Activated naive CD8-positive, alpha-beta T cell treated with anti-CD3 and anti-CD28 coated beads, Interleukin-2, amount 10 ng/mL, durations not matched to agents 7 days and 5 days (primary cell): ENCODE measurements at regions not wholly inside any gene's neighbourhood (a gene's known extent, or its start where the extent isn't known, plus 50 kb on each side); places are given as distances from the start of the nearest gene placed in this dataset.

Experiments used
- ATAC-seq: fragments of 150-1000 bp; cut with Tn5 transposase; one replicate; pipeline ENCODE4 v1.10.0; 2021; ENCODE audit warnings: low read depth, moderate library complexity
- POLR2A ChIA-PET: fragments of 350-600 bp; sonication (Branson Sonifier 250); formaldehyde crosslinking; loops from one replicate; lab custom pipeline; 2021; ENCODE audit warnings: antibody characterized with exemption; lab: Charles Lee
- DNase-seq: peaks from one replicate; pipeline ENCODE4 v3.0.0; 2021
- H3K27ac Mint-ChIP-seq: one replicate; pipeline ENCODE4 v1.8.0; 2022; ENCODE audit warnings: mild to moderate bottlenecking, mixed read lengths
- H3K27me3 Mint-ChIP-seq: one replicate; pipeline ENCODE4 v1.8.0; 2022; ENCODE audit warnings: mild to moderate bottlenecking, moderate library complexity, mixed read lengths
- H3K36me3 Mint-ChIP-seq: one replicate; pipeline ENCODE4 v1.8.0; 2021; ENCODE audit warnings: mild to moderate bottlenecking, mixed read lengths
- H3K4me1 Mint-ChIP-seq: one replicate; pipeline ENCODE4 v1.8.0; 2021; ENCODE audit warnings: mixed read lengths
- H3K4me3 Mint-ChIP-seq: one replicate; pipeline ENCODE4 v1.8.0; 2022; ENCODE audit warnings: mild to moderate bottlenecking, moderate library complexity, mixed read lengths
- H3K9me3 Mint-ChIP-seq: one replicate; pipeline ENCODE4 v1.8.0; 2021; ENCODE audit warnings: mixed read lengths

DNA sequence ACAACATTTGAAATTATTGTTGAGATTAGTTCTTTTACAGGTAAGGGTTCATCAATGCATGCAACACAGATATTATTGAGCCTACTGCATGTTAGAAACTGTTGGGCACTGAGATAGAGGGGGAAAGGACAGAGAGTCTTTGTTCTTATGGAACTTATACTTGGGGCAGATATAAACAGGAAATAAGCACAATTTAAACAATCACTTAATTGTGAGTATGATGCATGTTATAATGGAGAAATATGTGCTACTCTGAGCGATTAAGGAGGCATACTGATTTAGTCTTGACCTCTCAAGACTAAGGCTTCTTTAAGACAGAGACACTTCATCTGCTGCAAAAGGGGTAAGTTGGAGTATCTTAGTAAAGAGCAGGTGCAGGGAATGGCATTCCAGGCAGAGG is 593.3 kb downstream of the CCSER2 start:
- Mint-ChIP-seq H3K4me3 (no peak overlapping the region), H3K27ac (no peak overlapping the region), H3K4me1 (no peaks in the 10 kb centered on the region), H3K9me3 (peaks cover 1% of the 10 kb centered on the region), H3K36me3 (no peaks in the 10 kb centered on the region), H3K27me3 (no peaks in the 10 kb centered on the region)
- DNase-seq, result no peak
- POLR2A ChIA-PET, result no interaction called here
- no peak for ATAC-seq

DNA sequence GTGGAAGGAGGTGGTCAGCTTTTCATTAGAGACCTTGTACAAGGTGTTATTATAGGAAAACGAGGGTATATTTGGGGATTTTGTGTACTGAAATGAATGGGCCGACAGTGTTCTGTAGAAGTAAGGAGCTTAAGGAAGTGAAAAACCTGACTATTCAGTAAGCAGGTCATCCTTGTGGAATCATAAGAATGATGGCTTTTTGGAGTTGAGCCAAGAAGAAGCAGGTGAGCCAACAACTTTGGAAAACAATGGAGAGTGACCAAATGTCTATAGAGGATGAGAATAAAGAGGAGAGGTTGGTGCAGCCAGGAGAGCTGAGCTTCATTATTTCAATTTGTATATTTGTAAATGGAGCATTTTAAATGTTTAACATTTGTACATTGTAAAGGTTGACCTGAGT is 595.7 kb downstream of the CCSER2 start:
- no peaks in the 10 kb centered on the region for H3K27me3 Mint-ChIP-seq
- DNase-seq (no peak), ATAC-seq (no peak)
- no peak overlapping the region for H3K4me3 Mint-ChIP-seq
- H3K4me1 Mint-ChIP-seq, result no peaks in the 10 kb centered on the region
- H3K36me3 Mint-ChIP-seq, result no peaks in the 10 kb centered on the region
- POLR2A ChIA-PET, result no interaction called here
- no peak overlapping the region for H3K27ac Mint-ChIP-seq
- H3K9me3 Mint-ChIP-seq, result no peaks in the 10 kb centered on the region

DNA sequence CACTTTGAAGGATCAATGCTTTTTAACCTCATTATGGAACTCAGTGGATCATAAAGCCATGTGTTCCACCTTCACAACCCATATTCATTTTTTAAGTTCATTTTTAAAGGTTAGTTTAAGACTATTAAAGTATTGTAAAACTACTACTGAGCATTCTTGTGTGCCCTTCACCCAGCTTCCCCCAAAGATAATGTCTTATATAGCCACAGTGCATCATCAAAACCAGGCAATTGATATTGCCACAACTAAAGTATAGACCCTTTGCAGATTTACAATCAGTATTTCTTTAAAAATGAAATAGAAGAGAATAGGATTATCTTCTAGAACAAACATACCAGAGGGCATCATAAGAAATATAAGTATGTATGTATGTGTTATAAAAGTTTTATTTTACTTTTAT is 597.1 kb downstream of the CCSER2 start:
- H3K9me3 Mint-ChIP-seq, result no peaks in the 10 kb centered on the region
- DNase-seq, result no peak
- H3K27ac Mint-ChIP-seq, result no peak overlapping the region
- H3K4me1 Mint-ChIP-seq, result no peaks in the 10 kb centered on the region
- H3K4me3 Mint-ChIP-seq, result no peak overlapping the region
- no peaks in the 10 kb centered on the region for H3K36me3 Mint-ChIP-seq
- POLR2A ChIA-PET, result no interaction called here
- no peaks in the 10 kb centered on the region for H3K27me3 Mint-ChIP-seq
- no peak for ATAC-seq

DNA sequence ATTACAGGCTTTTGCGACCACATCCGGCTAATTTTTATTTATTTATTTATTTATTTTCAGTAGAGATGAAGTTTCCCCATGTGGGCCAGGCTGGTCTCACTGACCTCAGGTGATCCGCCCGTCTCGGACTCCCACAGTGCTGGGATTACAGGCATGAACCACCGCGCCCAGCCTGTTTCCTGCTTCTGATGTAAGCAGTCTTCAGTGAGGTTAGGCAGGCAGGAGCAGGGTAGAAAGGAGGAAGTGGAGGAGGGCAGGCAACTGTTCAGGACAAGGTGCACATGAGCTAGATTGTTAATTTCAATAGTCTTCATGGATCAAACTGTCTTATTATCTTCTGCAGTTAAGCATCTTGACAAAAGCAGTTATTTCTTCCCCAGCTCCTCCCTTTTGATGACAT is 605.0 kb downstream of the CCSER2 start:
- no peaks in the 10 kb centered on the region for H3K9me3 Mint-ChIP-seq
- H3K4me1 Mint-ChIP-seq, result peaks cover 2% of the 10 kb centered on the region
- ATAC-seq (no peak), DNase-seq (no peak)
- POLR2A ChIA-PET, result no interaction called here
- no peaks in the 10 kb centered on the region for H3K27me3 Mint-ChIP-seq
- H3K27ac Mint-ChIP-seq, result no peak overlapping the region
- H3K4me3 Mint-ChIP-seq, result no peak overlapping the region
- no peaks in the 10 kb centered on the region for H3K36me3 Mint-ChIP-seq

DNA sequence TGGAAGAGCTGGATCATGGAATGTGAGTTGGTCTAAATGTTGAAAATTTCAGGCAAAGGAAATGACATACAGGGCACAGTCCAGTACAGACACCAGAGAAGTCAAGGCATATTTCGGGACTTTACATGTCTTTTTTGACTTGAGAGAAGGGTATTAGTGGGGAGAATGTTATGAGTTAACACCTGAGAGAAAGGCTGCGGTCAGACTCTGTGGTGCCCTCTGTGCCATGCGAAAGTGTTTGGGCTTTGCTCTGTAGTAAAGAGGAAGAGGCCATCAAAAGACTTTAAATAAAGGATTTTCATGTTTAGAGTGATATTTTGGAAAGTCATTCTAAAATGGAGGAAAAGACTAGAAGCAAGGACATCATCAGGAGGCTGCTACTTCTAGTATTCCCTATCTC is 607.4 kb downstream of the CCSER2 start:
- no peak for ATAC-seq

DNA sequence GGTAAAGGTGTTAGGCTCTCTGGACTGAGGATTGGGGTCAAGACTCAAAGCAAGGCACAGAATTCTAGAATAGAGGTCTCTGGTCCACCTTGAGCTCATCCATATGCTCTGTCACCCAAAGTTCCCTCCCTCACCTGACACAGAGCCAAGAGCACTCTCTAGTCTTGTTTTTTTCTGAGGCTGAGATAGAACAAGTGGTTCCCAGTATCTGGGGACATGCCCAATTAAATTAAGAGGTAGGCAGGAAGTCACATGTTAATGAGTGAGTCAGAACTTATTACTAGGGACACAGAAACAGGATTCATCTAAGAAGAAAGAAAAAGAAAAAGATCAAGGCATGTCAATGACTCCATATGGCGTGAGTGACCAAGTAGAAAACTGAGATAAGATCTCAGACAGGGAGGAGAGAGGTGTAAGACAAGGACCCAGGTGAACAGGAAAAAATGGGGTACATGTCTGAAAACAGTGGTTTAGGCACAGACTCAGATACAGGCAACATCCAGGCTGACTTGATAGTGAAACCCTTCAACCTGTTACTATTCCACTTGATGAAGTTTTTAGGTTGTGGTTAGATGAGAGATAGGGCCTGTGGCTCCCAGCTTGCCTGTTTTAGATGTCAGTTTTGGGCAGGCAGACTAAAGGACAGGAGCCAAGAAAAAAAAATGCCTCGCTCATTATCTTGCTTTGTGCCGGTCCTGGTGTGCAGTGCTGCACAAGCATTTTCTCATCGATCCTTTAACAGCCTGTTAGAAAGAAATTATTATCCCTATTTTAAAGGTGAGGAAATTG is 609.9 kb downstream of the CCSER2 start:
- POLR2A ChIA-PET, result no interaction called here
- DNase-seq (no peak), ATAC-seq (no peak)
- Mint-ChIP-seq H3K4me1 (peaks cover 2% of the 10 kb centered on the region), H3K36me3 (no peaks in the 10 kb centered on the region), H3K4me3 (no peak overlapping the region), H3K27ac (no peak overlapping the region), H3K9me3 (no peaks in the 10 kb centered on the region), H3K27me3 (no peaks in the 10 kb centered on the region)

More for the DNA sequence above, 607.4 kb downstream of the CCSER2 start:
- no peaks in the 10 kb centered on the region for H3K9me3 Mint-ChIP-seq
- H3K27ac Mint-ChIP-seq, result no peak overlapping the region
- H3K4me1 Mint-ChIP-seq, result peaks cover 2% of the 10 kb centered on the region
- no peak overlapping the region for H3K4me3 Mint-ChIP-seq
- POLR2A ChIA-PET, result interaction anchor here (0.6 kb wide), 1 partner anchor 39 kb away, joined by 3 read pairs; no protein-coding TSS in a partner anchor
- H3K27me3 Mint-ChIP-seq, result no peaks in the 10 kb centered on the region
- no peak for DNase-seq
- H3K36me3 Mint-ChIP-seq, result no peaks in the 10 kb centered on the region

DNA sequence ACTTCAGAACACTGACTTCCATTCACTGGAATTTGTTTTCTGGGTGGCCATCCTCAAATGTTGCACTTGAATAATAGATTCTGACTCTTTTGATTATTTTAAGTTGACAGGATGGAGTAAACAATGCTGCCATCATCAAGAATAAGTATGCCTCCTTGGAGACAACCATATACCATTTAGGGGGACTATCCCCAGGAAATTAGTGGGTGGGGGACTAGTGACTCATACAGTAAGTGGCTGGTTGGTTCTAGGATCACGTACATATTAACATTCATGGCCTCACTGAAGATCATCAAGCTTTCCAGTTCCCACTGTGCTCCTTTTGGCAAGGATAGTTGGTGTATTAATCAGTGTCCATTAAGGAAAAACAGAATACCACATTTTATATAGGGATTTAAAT is 615.2 kb downstream of the CCSER2 start:
- Mint-ChIP-seq H3K27me3 (no peaks in the 10 kb centered on the region), H3K27ac (no peak overlapping the region), H3K4me1 (no peaks in the 10 kb centered on the region), H3K4me3 (no peak overlapping the region), H3K36me3 (no peaks in the 10 kb centered on the region), H3K9me3 (no peaks in the 10 kb centered on the region)
- POLR2A ChIA-PET, result no interaction called here
- no peak for ATAC-seq
- no peak for DNase-seq

DNA sequence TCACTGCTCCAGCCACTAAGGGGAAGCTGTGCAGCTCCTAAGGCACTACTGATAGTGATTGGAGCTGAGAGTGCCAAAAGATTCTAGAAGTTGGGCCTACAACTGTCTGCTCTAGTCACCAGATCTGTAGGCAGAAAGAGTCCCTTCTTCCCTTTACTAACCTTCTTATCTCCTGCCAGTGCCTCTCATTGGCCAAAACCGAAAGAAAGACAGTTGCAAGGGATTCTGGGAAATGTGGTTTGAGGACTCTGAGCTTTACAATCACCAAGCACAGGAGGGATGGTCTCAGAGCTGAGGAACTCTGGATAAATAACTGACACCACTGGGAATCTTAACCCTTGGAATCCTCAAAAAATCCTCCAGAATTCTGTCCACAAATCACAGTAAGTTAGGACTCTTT is 615.8 kb downstream of the CCSER2 start:
- ATAC-seq, result no peak
- no peaks in the 10 kb centered on the region for H3K27me3 Mint-ChIP-seq
- no peak for DNase-seq
- no peaks in the 10 kb centered on the region for H3K9me3 Mint-ChIP-seq
- H3K27ac Mint-ChIP-seq, result no peak overlapping the region
- no peaks in the 10 kb centered on the region for H3K4me1 Mint-ChIP-seq
- H3K4me3 Mint-ChIP-seq, result no peak overlapping the region
- H3K36me3 Mint-ChIP-seq, result no peaks in the 10 kb centered on the region
- POLR2A ChIA-PET, result no interaction called here

DNA sequence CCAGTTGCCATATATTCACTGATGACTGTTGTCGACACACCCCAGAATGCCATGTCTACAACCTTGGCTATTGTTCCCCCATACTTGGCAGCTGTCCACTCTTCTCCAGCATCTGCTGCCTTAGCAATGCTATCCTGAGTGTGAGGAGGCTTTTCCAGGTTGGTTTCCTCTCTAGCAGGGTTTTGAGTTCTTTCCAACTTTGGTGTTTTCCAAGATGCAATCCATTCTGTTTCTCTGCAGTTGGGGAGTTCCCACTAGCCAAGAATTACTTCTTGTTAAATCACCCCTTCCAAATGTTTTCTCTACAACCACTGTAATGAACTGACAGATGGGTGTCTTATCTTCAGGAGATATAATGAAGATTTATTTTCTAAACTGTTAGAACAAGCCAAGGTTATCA is 617.4 kb downstream of the CCSER2 start:
- DNase-seq (no peak), ATAC-seq (no peak)
- no peaks in the 10 kb centered on the region for H3K27me3 Mint-ChIP-seq
- H3K36me3 Mint-ChIP-seq, result no peaks in the 10 kb centered on the region
- no peak overlapping the region for H3K4me3 Mint-ChIP-seq
- H3K27ac Mint-ChIP-seq, result no peak overlapping the region
- POLR2A ChIA-PET, result no interaction called here
- H3K4me1 Mint-ChIP-seq, result no peaks in the 10 kb centered on the region
- no peaks in the 10 kb centered on the region for H3K9me3 Mint-ChIP-seq

DNA sequence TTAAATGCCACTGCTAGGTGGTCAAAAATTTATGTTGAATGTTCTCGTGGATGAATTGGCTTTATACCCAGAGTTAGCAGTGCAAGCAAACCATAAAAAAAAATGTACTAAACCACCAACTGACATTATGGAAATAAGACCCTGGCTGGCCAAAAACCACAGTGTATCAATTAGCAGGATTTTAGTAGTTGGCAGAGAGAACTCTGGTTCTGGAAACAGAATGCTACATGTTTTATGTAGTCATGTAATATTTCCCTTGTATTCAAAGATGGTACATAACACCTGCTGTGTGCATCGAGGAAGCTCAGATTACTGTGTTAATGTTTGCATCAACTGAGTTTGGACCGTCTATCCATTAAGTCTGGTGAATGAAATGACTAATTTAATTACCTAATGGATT is 618.5 kb downstream of the CCSER2 start:
- Mint-ChIP-seq H3K4me3 (no peak overlapping the region), H3K36me3 (no peaks in the 10 kb centered on the region), H3K27ac (no peak overlapping the region), H3K27me3 (no peaks in the 10 kb centered on the region), H3K9me3 (no peaks in the 10 kb centered on the region), H3K4me1 (no peaks in the 10 kb centered on the region)
- POLR2A ChIA-PET, result no interaction called here
- no peak for ATAC-seq
- no peak for DNase-seq

DNA sequence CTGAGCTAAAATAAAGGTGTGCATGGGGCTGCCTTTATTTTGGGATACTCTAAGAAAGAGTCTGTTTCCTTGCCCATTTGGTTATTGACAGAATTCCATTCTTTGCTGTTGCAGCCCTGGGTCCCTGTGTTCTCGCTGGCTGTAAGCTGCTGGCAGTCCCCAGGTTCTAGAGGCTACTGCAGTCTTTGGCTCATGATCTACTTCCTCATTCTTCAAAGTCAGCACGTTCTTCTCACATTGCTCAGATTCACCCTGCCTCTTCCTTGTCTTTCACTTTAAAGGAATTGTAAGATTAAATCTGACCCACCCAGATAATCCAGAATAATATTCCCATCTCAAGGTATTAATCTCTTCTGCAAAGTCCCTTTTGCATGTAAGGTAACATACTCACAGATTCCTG is 620.3 kb downstream of the CCSER2 start:
- no peaks in the 10 kb centered on the region for H3K4me1 Mint-ChIP-seq
- no peak overlapping the region for H3K27ac Mint-ChIP-seq
- H3K9me3 Mint-ChIP-seq, result no peaks in the 10 kb centered on the region
- DNase-seq, result no peak
- ATAC-seq, result no peak
- H3K4me3 Mint-ChIP-seq, result no peak overlapping the region
- POLR2A ChIA-PET, result no interaction called here
- no peaks in the 10 kb centered on the region for H3K36me3 Mint-ChIP-seq
- no peaks in the 10 kb centered on the region for H3K27me3 Mint-ChIP-seq

DNA sequence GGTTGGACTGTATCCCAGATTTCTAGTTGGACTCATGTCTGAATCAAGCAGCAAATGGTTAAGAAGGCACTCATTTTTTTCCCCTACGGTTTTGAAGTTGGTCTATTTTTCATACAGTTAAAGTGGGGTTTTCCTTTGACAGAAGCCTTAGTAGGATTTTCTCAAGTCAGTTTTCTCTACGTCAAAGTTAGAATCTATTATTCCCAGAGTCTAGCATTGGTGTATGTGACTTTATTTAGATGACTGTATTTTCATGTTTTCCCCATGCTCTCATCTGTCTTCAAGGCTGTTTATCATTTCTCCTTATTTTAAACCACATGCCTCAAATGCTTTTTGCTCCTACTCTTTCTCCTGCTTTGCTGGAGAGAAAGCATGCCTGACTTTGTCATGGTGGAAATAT is 623.2 kb downstream of the CCSER2 start:
- no peak overlapping the region for H3K4me3 Mint-ChIP-seq
- no peak for ATAC-seq

DNA sequence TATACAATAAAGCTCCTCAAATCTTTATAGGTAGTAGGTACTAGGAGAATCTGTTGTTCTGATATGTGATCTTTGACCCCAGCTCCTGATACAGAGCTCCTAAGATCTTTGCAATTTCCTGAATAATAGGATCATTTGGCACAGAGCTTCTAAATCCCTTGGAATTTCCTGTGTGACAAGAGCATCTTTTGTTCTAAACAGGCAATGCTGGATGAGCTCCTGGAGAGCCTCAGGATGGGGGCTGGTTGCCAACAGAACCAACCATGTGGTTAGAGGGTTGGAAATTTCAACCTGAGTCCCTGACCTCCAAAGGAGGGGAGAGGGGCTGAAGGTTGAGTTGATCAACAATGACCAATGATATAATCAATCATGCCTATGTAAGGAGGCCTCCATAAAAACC is 629.0 kb downstream of the CCSER2 start:
- no peaks in the 10 kb centered on the region for H3K4me1 Mint-ChIP-seq
- no peak for ATAC-seq
- H3K9me3 Mint-ChIP-seq, result no peaks in the 10 kb centered on the region
- H3K36me3 Mint-ChIP-seq, result no peaks in the 10 kb centered on the region
- H3K27me3 Mint-ChIP-seq, result no peaks in the 10 kb centered on the region
- POLR2A ChIA-PET, result no interaction called here
- DNase-seq, result no peak
- H3K4me3 Mint-ChIP-seq, result no peak overlapping the region
- no peak overlapping the region for H3K27ac Mint-ChIP-seq

More for the DNA sequence above, 623.2 kb downstream of the CCSER2 start:
- Mint-ChIP-seq H3K27me3 (no peaks in the 10 kb centered on the region), H3K9me3 (no peaks in the 10 kb centered on the region), H3K4me1 (no peaks in the 10 kb centered on the region), H3K27ac (no peak overlapping the region), H3K36me3 (no peaks in the 10 kb centered on the region)
- POLR2A ChIA-PET, result no interaction called here
- no peak for DNase-seq

DNA sequence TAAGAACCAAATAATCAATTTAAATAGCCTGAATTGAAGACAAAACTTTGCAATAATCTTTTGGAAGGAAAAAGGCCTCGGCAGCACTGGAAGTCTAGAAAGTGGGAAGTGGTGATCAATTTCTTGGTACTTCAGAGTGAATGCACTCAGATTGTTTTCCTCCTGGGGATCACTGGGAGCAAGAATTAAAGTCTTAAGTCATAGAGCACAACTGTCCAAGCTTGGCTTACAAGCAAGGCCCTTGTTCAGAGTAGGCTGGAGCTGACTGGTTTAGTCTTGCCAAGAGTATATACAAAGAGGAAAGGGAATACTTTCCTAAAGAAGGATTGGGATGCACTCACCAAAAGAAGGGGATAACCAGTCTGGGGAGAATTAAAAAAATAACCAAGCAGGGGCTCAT is 637.1 kb downstream of the CCSER2 start:
- DNase-seq (no peak), ATAC-seq (no peak)
- POLR2A ChIA-PET, result no interaction called here
- H3K4me1 Mint-ChIP-seq, result no peaks in the 10 kb centered on the region
- H3K4me3 Mint-ChIP-seq, result no peak overlapping the region
- H3K9me3 Mint-ChIP-seq, result no peaks in the 10 kb centered on the region
- no peaks in the 10 kb centered on the region for H3K27me3 Mint-ChIP-seq
- no peaks in the 10 kb centered on the region for H3K36me3 Mint-ChIP-seq
- H3K27ac Mint-ChIP-seq, result no peak overlapping the region
